Activated CD4-positive, alpha-beta memory T cell treated with anti-CD3 and anti-CD28 coated beads for 36 hours (primary cell): ENCODE measurements at regions not wholly inside any gene's neighbourhood (a gene's known extent, or its start where the extent isn't known, plus 50 kb on each side); places are given as distances from the start of the nearest gene placed in this dataset.

Experiments
- CTCF ChIA-PET: fragments of 350-600 bp; sonication (Branson Sonifier 250); formaldehyde crosslinking; loops from one replicate; lab custom pipeline; 2021; ENCODE audit warnings: antibody characterized with exemption, inconsistent platforms; lab: Charles Lee
- POLR2A ChIA-PET: fragments of 350-600 bp; sonication (Branson Sonifier 250); formaldehyde crosslinking; loops from one replicate; lab custom pipeline; 2021; ENCODE audit warnings: antibody characterized with exemption; lab: Charles Lee
- DNase-seq: peaks from one replicate; pipeline ENCODE4 v3.0.0-alpha.2; 2020
- H3K27ac Mint-ChIP-seq: one replicate; pipeline ENCODE4 v1.8.0; 2021; ENCODE audit warnings: mixed read lengths
- H3K27me3 Mint-ChIP-seq: one replicate; pipeline ENCODE4 v1.8.0; 2021; ENCODE audit warnings: mixed read lengths
- H3K36me3 Mint-ChIP-seq: one replicate; pipeline ENCODE4 v1.8.0; 2021; ENCODE audit warnings: mixed read lengths
- H3K4me1 Mint-ChIP-seq: one replicate; pipeline ENCODE4 v1.8.0; 2021; ENCODE audit warnings: low read depth, mixed read lengths
- H3K4me3 Mint-ChIP-seq: one replicate; pipeline ENCODE4 v1.8.0; 2021; ENCODE audit warnings: mild to moderate bottlenecking, mixed read lengths
- H3K9me3 Mint-ChIP-seq: one replicate; pipeline ENCODE4 v1.8.0; 2021; ENCODE audit warnings: mixed read lengths
- intact Hi-C: fragments of 100-400 bp; cut with micrococcal nuclease; formaldehyde crosslinking; loops from one replicate; pipeline ENCODE4 v1.15.1; 2023

- Mint-ChIP-seq H3K27ac (no peak overlapping the region), H3K4me1 (peaks cover 4% of the 10 kb centered on the region), H3K4me3 (no peak overlapping the region), H3K27me3 (no peaks in the 10 kb centered on the region), H3K9me3 (peaks cover 2% of the 10 kb centered on the region), H3K36me3 (peaks cover 1% of the 10 kb centered on the region)
- DNase-seq: no peak
- POLR2A ChIA-PET: no interaction called here
- intact Hi-C loops: no loop called here
- CTCF ChIA-PET: no interaction called here
Observed at GRCh38 chr11:69415411-69416142, 65.9 kb upstream of the LINC01488 start.

GRCh38 chr11:69416143-69416515 is 65.3 kb upstream of the LINC01488 start:
- H3K27me3 Mint-ChIP-seq: no peaks in the 10 kb centered on the region
- intact Hi-C loops: no loop called here
- POLR2A ChIA-PET: no interaction called here
- CTCF ChIA-PET: no interaction called here
- peaks cover 2% of the 10 kb centered on the region for H3K9me3 Mint-ChIP-seq
- no peak overlapping the region for H3K27ac Mint-ChIP-seq
- H3K4me1 Mint-ChIP-seq: peaks cover 4% of the 10 kb centered on the region
- H3K36me3 Mint-ChIP-seq: peaks cover 1% of the 10 kb centered on the region
- no peak for DNase-seq
- H3K4me3 Mint-ChIP-seq: no peak overlapping the region

GRCh38 chr11:69416762-69417698 is 64.4 kb upstream of the LINC01488 start:
- Mint-ChIP-seq H3K9me3 (peaks cover 2% of the 10 kb centered on the region), H3K4me1 (no peaks in the 10 kb centered on the region), H3K27ac (no peak overlapping the region), H3K27me3 (no peaks in the 10 kb centered on the region), H3K4me3 (no peak overlapping the region), H3K36me3 (peaks cover 1% of the 10 kb centered on the region)
- intact Hi-C loops: no loop called here
- POLR2A ChIA-PET: no interaction called here
- CTCF ChIA-PET: no interaction called here
- DNase-seq: no peak

GRCh38 chr11:69417699-69418085 is 63.8 kb upstream of the LINC01488 start:
- intact Hi-C loops: no loop called here
- peaks cover 1% of the 10 kb centered on the region for H3K36me3 Mint-ChIP-seq
- H3K27ac Mint-ChIP-seq: no peak overlapping the region
- no peaks in the 10 kb centered on the region for H3K27me3 Mint-ChIP-seq
- H3K4me3 Mint-ChIP-seq: no peak overlapping the region
- H3K4me1 Mint-ChIP-seq: no peaks in the 10 kb centered on the region
- CTCF ChIA-PET: no interaction called here
- H3K9me3 Mint-ChIP-seq: peaks cover 2% of the 10 kb centered on the region
- DNase-seq: no peak
- POLR2A ChIA-PET: no interaction called here

GRCh38 chr11:69418576-69419296 is 62.7 kb upstream of the LINC01488 start:
- ChIA-PET POLR2A (no interaction called here), CTCF (no interaction called here)
- intact Hi-C loops: no loop called here
- Mint-ChIP-seq H3K27ac (no peak overlapping the region), H3K4me1 (no peaks in the 10 kb centered on the region), H3K36me3 (peaks cover 1% of the 10 kb centered on the region), H3K9me3 (peaks cover 2% of the 10 kb centered on the region), H3K27me3 (peaks cover under 1% of the 10 kb centered on the region), H3K4me3 (no peak overlapping the region)
- no peak for DNase-seq

GRCh38 chr11:69419662-69420395 is 61.6 kb upstream of the LINC01488 start:
- POLR2A ChIA-PET: no interaction called here
- no peak for DNase-seq
- peaks cover 5% of the 10 kb centered on the region for H3K27me3 Mint-ChIP-seq
- intact Hi-C loops: no loop called here
- CTCF ChIA-PET: interaction anchor here (1.0 kb wide), 1 partner anchor 127 kb away, joined by 3 read pairs; no protein-coding TSS in a partner anchor
- peaks cover 6% of the 10 kb centered on the region for H3K9me3 Mint-ChIP-seq
- peaks cover 3% of the 10 kb centered on the region for H3K36me3 Mint-ChIP-seq
- no peaks in the 10 kb centered on the region for H3K4me1 Mint-ChIP-seq
- no peak overlapping the region for H3K27ac Mint-ChIP-seq
- no peak overlapping the region for H3K4me3 Mint-ChIP-seq

- no peak for DNase-seq
- ChIA-PET CTCF (no interaction called here), POLR2A (no interaction called here)
- no peak overlapping the region for H3K27ac Mint-ChIP-seq
- peaks cover 4% of the 10 kb centered on the region for H3K36me3 Mint-ChIP-seq
- intact Hi-C loops: no loop called here
- no peak overlapping the region for H3K4me3 Mint-ChIP-seq
- peaks cover 12% of the 10 kb centered on the region for H3K27me3 Mint-ChIP-seq
- peaks cover 12% of the 10 kb centered on the region for H3K9me3 Mint-ChIP-seq
- peaks cover 12% of the 10 kb centered on the region for H3K4me1 Mint-ChIP-seq
Observed at GRCh38 chr11:69422645-69423044, 58.8 kb upstream of the LINC01488 start.

- H3K4me1 Mint-ChIP-seq: peaks cover 12% of the 10 kb centered on the region
- no peak overlapping the region for H3K4me3 Mint-ChIP-seq
- H3K9me3 Mint-ChIP-seq: peaks cover 12% of the 10 kb centered on the region
- no peak for DNase-seq
- peaks cover 14% of the 10 kb centered on the region for H3K27me3 Mint-ChIP-seq
- peaks cover 4% of the 10 kb centered on the region for H3K36me3 Mint-ChIP-seq
- no peak overlapping the region for H3K27ac Mint-ChIP-seq
- intact Hi-C loops: no loop called here
- ChIA-PET POLR2A (no interaction called here), CTCF (no interaction called here)
Observed at GRCh38 chr11:69423181-69423580, 58.3 kb upstream of the LINC01488 start.

GRCh38 chr11:69423611-69424385 is 57.7 kb upstream of the LINC01488 start:
- H3K27ac Mint-ChIP-seq: no peak overlapping the region
- peaks cover 12% of the 10 kb centered on the region for H3K9me3 Mint-ChIP-seq
- intact Hi-C loops: no loop called here
- peaks cover 14% of the 10 kb centered on the region for H3K27me3 Mint-ChIP-seq
- ChIA-PET POLR2A (no interaction called here), CTCF (no interaction called here)
- peaks cover 4% of the 10 kb centered on the region for H3K36me3 Mint-ChIP-seq
- no peak overlapping the region for H3K4me3 Mint-ChIP-seq
- peaks cover 12% of the 10 kb centered on the region for H3K4me1 Mint-ChIP-seq
- no peak for DNase-seq

GRCh38 chr11:69424748-69425147 is 56.7 kb upstream of the LINC01488 start:
- no peak for DNase-seq
- Mint-ChIP-seq H3K27me3 (peaks cover 16% of the 10 kb centered on the region), H3K27ac (no peak overlapping the region), H3K36me3 (peaks cover 4% of the 10 kb centered on the region), H3K9me3 (peaks cover 12% of the 10 kb centered on the region), H3K4me1 (peaks cover 12% of the 10 kb centered on the region), H3K4me3 (no peak overlapping the region)
- intact Hi-C loops: no loop called here
- ChIA-PET POLR2A (no interaction called here), CTCF (no interaction called here)

- CTCF ChIA-PET: interaction anchor here (0.6 kb wide), 1 partner anchor 607 kb away, joined by 3 read pairs; no protein-coding TSS in a partner anchor
- no peak overlapping the region for H3K4me3 Mint-ChIP-seq
- H3K27me3 Mint-ChIP-seq: peaks cover 19% of the 10 kb centered on the region
- intact Hi-C loops: no loop called here
- no peak overlapping the region for H3K27ac Mint-ChIP-seq
- DNase-seq: no peak
- H3K9me3 Mint-ChIP-seq: peaks cover 12% of the 10 kb centered on the region
- H3K4me1 Mint-ChIP-seq: peaks cover 12% of the 10 kb centered on the region
- H3K36me3 Mint-ChIP-seq: peaks cover 4% of the 10 kb centered on the region
- POLR2A ChIA-PET: no interaction called here
Observed at GRCh38 chr11:69425444-69425843, 56.0 kb upstream of the LINC01488 start.
